Smooth muscle cell (in vitro differentiated cells): ENCODE measurements at regions not wholly inside any gene's neighbourhood (a gene's known extent, or its start where the extent isn't known, plus 50 kb on each side); places are given as distances from the start of the nearest gene placed in this dataset.

Experiments
- DNase-seq: peaks from one replicate; lab custom pipeline; 2025; ENCODE audit not compliant: unreplicated experiment; lab: John Stamatoyannopoulos, UW
- H2AFZ ChIP-seq: fragments of 200-600 bp; sonication (generic); 2 replicates; pipeline ENCODE4 v1.6.0; 2016; ENCODE audit warnings: antibody characterized with exemption, low read depth, mild to moderate bottlenecking
- H3F3A ChIP-seq: fragments of 200-600 bp; sonication (generic); 2 replicates; pipeline ENCODE4 v1.6.0; 2017; ENCODE audit warnings: antibody characterized with exemption, low read depth
- H3K27ac ChIP-seq: fragments of 200-600 bp; sonication (generic); 2 replicates; pipeline ENCODE4 v1.5.1; 2016; ENCODE audit warnings: low read depth, mild to moderate bottlenecking
- H3K27me3 ChIP-seq: fragments of 200-600 bp; sonication (generic); 2 replicates; pipeline ENCODE4 v1.6.1; 2016; ENCODE audit warnings: low read depth, mild to moderate bottlenecking
- H3K36me3 ChIP-seq: fragments of 200-600 bp; sonication (generic); 2 replicates; pipeline ENCODE4 v1.5.1; 2016; ENCODE audit warnings: low read depth
- H3K4me1 ChIP-seq: fragments of 200-600 bp; sonication (generic); 2 replicates; pipeline ENCODE4 v1.5.1; 2016; ENCODE audit warnings: low read depth
- H3K4me2 ChIP-seq: fragments of 200-600 bp; sonication (generic); 2 replicates; pipeline ENCODE4 v1.6.0; 2016; ENCODE audit warnings: mild to moderate bottlenecking
- H3K4me3 ChIP-seq: fragments of 200-600 bp; sonication (generic); 2 replicates; pipeline ENCODE4 v1.5.1; 2016; ENCODE audit warnings: mild to moderate bottlenecking
- H3K79me2 ChIP-seq: fragments of 200-600 bp; sonication (generic); 2 replicates; pipeline ENCODE4 v1.6.0; 2016; ENCODE audit warnings: low read depth, mild to moderate bottlenecking
- H3K9ac ChIP-seq: fragments of 200-600 bp; sonication (generic); 2 replicates; pipeline ENCODE4 v1.6.0; 2016; ENCODE audit warnings: low read depth
- H3K9me3 ChIP-seq: fragments of 200-600 bp; sonication (generic); replicated peaks from 2 replicates; pipeline ENCODE4 v1.5.1; 2016; ENCODE audit warnings: low read depth
- H4K20me1 ChIP-seq: fragments of 200-600 bp; sonication (generic); 2 replicates; pipeline ENCODE4 v1.6.0; 2016; ENCODE audit warnings: low read depth
- CTCF ChIP-seq: fragments of 200-600 bp; sonication (generic); IDR thresholded peaks from 2 replicates; pipeline ENCODE4 v1.5.1; 2017; ENCODE audit warnings: borderline replicate concordance, mild to moderate bottlenecking, antibody characterized with exemption; ENCODE audit not compliant: insufficient read depth, poor library complexity, severe bottlenecking
- WGBS: methylation state at CpG from one replicate; pipeline ENCODE4 v1.1.7; 2016; ENCODE audit warnings: low lambda C conversion rate; 5-methylcytosine and 5-hydroxymethylcytosine counted together

GRCh38 chr5:173507171-173507570, 109.3 kb downstream of the BOD1 start:
- Histone ChIP-seq H3K79me2 (no peaks in the 10 kb centered on the region), H3K4me1 (no peaks in the 10 kb centered on the region), H3K9me3 (no peaks in the 10 kb centered on the region), H2AFZ (no peak overlapping the region), H3K4me3 (no peak overlapping the region), H3K36me3 (no peaks in the 10 kb centered on the region), H3F3A (no peaks in the 10 kb centered on the region), H4K20me1 (no peaks in the 10 kb centered on the region), H3K9ac (no peak overlapping the region), H3K4me2 (no peak overlapping the region), H3K27ac (no peak overlapping the region), H3K27me3 (no peaks in the 10 kb centered on the region)
- 93% methylated on average over 5 of the region's 5 CpGs for WGBS
- no peak for TF ChIP-seq CTCF
- DNase-seq, result no peak

- TF ChIP-seq CTCF, result no peak
- H3K36me3 ChIP-seq, result no peaks in the 10 kb centered on the region
- no peaks in the 10 kb centered on the region for H3K27me3 ChIP-seq
- no peak overlapping the region for H3K9ac ChIP-seq
- H3K4me3 ChIP-seq, result no peak overlapping the region
- no peaks in the 10 kb centered on the region for H3F3A ChIP-seq
- H3K9me3 ChIP-seq, result no peaks in the 10 kb centered on the region
- no peak overlapping the region for H3K4me2 ChIP-seq
- no peak overlapping the region for H2AFZ ChIP-seq
- 87% methylated on average over 3 of the region's 3 CpGs for WGBS
- H3K27ac ChIP-seq, result no peak overlapping the region
- no peaks in the 10 kb centered on the region for H3K4me1 ChIP-seq
- H3K79me2 ChIP-seq, result no peaks in the 10 kb centered on the region
- no peak for DNase-seq
- H4K20me1 ChIP-seq, result no peaks in the 10 kb centered on the region
These were observed 110.8 kb downstream of the BOD1 start for GRCh38 chr5:173505634-173506033.

- Histone ChIP-seq H2AFZ (no peak overlapping the region), H3K9me3 (no peaks in the 10 kb centered on the region), H4K20me1 (no peaks in the 10 kb centered on the region), H3K4me2 (no peak overlapping the region), H3K27me3 (no peaks in the 10 kb centered on the region), H3K36me3 (no peaks in the 10 kb centered on the region), H3K79me2 (no peaks in the 10 kb centered on the region), H3K27ac (no peak overlapping the region), H3F3A (no peaks in the 10 kb centered on the region), H3K9ac (no peak overlapping the region), H3K4me3 (no peak overlapping the region), H3K4me1 (no peaks in the 10 kb centered on the region)
- no peak for DNase-seq
- WGBS, result 95% methylated on average over 12 of the region's 12 CpGs
- no peak for TF ChIP-seq CTCF
These were observed 114.5 kb downstream of the BOD1 start for GRCh38 chr5:173501922-173502321.

GRCh38 chr5:173501271-173501670, 115.2 kb downstream of the BOD1 start:
- no peaks in the 10 kb centered on the region for H3K36me3 ChIP-seq
- H3K4me1 ChIP-seq, result no peaks in the 10 kb centered on the region
- H3K27ac ChIP-seq, result no peak overlapping the region
- no peaks in the 10 kb centered on the region for H3K27me3 ChIP-seq
- no peak overlapping the region for H3K9ac ChIP-seq
- no peak overlapping the region for H3K4me3 ChIP-seq
- DNase-seq, result no peak
- no peak overlapping the region for H2AFZ ChIP-seq
- no peaks in the 10 kb centered on the region for H3K79me2 ChIP-seq
- H3F3A ChIP-seq, result no peaks in the 10 kb centered on the region
- H4K20me1 ChIP-seq, result no peaks in the 10 kb centered on the region
- no peaks in the 10 kb centered on the region for H3K9me3 ChIP-seq
- TF ChIP-seq CTCF, result no peak
- H3K4me2 ChIP-seq, result no peak overlapping the region
- 92% methylated on average over 8 of the region's 8 CpGs for WGBS
